ENCODE measurements at regions not wholly inside any gene's neighbourhood (a gene's known extent, or its start where the extent isn't known, plus 50 kb on each side); places are given as distances from the start of the nearest gene placed in this dataset.

- no peak overlapping the region for H3K27ac ChIP-seq
- TF ChIP-seq CTCF (conservative IDR thresholded peaks at IDR 0.05) = no peak
Measured at GRCh38 chr12:43281563-43281962, 270.4 kb downstream of the ADAMTS20 start.

GRCh38 chr12:43278541-43278832, 273.5 kb downstream of the ADAMTS20 start:
- no peak for TF ChIP-seq CTCF (conservative IDR thresholded peaks at IDR 0.05)
- no peak overlapping the region for H3K27ac ChIP-seq

- no peak for TF ChIP-seq CTCF (conservative IDR thresholded peaks at IDR 0.05)
- H3K27ac ChIP-seq = no peak overlapping the region
Measured at GRCh38 chr12:43277651-43278540, 274.1 kb downstream of the ADAMTS20 start.

GRCh38 chr12:43273467-43273866, 278.5 kb downstream of the ADAMTS20 start:
- no peak overlapping the region for H3K27ac ChIP-seq
- TF ChIP-seq CTCF (conservative IDR thresholded peaks at IDR 0.05) = no peak

GRCh38 chr12:43271659-43272058, 280.3 kb downstream of the ADAMTS20 start:
- no peak for TF ChIP-seq CTCF (conservative IDR thresholded peaks at IDR 0.05)
- H3K27ac ChIP-seq = no peak overlapping the region

GRCh38 chr12:43267818-43268217, 284.2 kb downstream of the ADAMTS20 start:
- H3K27ac ChIP-seq = no peak overlapping the region
- no peak for TF ChIP-seq CTCF (conservative IDR thresholded peaks at IDR 0.05)

GRCh38 chr12:43261701-43262100, 290.3 kb downstream of the ADAMTS20 start:
- no peak overlapping the region for H3K27ac ChIP-seq
- TF ChIP-seq CTCF (conservative IDR thresholded peaks at IDR 0.05) = no peak
